GM12878 (cell line): ENCODE measurements at regions not wholly inside any gene's neighbourhood (a gene's known extent, or its start where the extent isn't known, plus 50 kb on each side); places are given as distances from the start of the nearest gene placed in this dataset.
"Not testable (repeated sequence)": the region's sequence is repeated elsewhere in the genome, so short reads cannot be mapped to it uniquely, and the experiment has no call there.

Experiments used
- ATAC-seq: fragments of 200-7000 bp; cut with Tn5 transposase; 3 replicates; pipeline ENCODE4 v1.9.1; 2020; ENCODE audit warnings: mild to moderate bottlenecking, moderate library complexity
- BruUV-seq: library from RNA; stranded (reverse); fragments of 400-500 nt; replicated peaks from 2 replicates; lab custom pipeline; 2021; lab: Mats Ljungman, UMichigan
- CTCF ChIA-PET: fragments of 300-600 bp; sonication (Branson Sonifier 250); formaldehyde crosslinking; extraction: SDS; loops from one replicate; lab custom pipeline; 2021; ENCODE audit warnings: inconsistent platforms; lab: Yijun Ruan, JAX
- POLR2A ChIA-PET: fragments of 350-600 bp; formaldehyde crosslinking; extraction: SDS; loops from one replicate; lab custom pipeline; 2021; ENCODE audit warnings: inconsistent platforms; lab: Charles Lee
- RAD21 ChIA-PET: fragments of 300-600 bp; sonication (Branson Sonifier 250); formaldehyde crosslinking; loops from one replicate; lab custom pipeline; 2023; ENCODE audit warnings: antibody characterized with exemption; ENCODE audit not compliant: unreplicated experiment; lab: Charles Lee
- SMC1A ChIA-PET: fragments of 300-600 bp; sonication (Branson Sonifier 250); formaldehyde crosslinking; loops from one replicate; lab custom pipeline; 2023; ENCODE audit not compliant: unreplicated experiment, uncharacterized antibody; lab: Charles Lee
- DNase-seq: peaks from one replicate; pipeline ENCODE4 v3.0.0-alpha.2; 2011; ENCODE audit warnings: low read depth, low spot score
- FAIRE-seq: peaks from 3 replicates; lab custom pipeline; 2011; peaks lifted over from hg19 to GRCh38; lab: Jason Lieb, UNC
- H2AFZ ChIP-seq: 2 replicates; pipeline ENCODE4 v1.6.0; 2011; ENCODE audit warnings: low read depth, low read length, control low read depth; ENCODE audit not compliant: control insufficient read depth
- H3K27ac ChIP-seq: 2 replicates; pipeline ENCODE4 v1.5.1; 2011; ENCODE audit warnings: control low read depth; ENCODE audit not compliant: control insufficient read depth, insufficient read depth
- H3K27me3 ChIP-seq, 2 experiments: replicated peaks in 1 of 2; 2 replicates each; pipeline versions ENCODE4 v1.6.0 to v1.6.1; 2011; ENCODE audit warnings: low read length in 1 of 2; ENCODE audit not compliant: control insufficient read depth in 2 of 2, insufficient read depth in 2 of 2
- H3K36me3 ChIP-seq, 2 experiments: 2 replicates each; pipeline ENCODE4 v1.5.1; 2011; ENCODE audit warnings: low read length in 1 of 2; ENCODE audit not compliant: control insufficient read depth in 2 of 2, insufficient read depth in 2 of 2
- H3K4me1 ChIP-seq: 2 replicates; pipeline ENCODE4 v1.6.1; 2011; ENCODE audit warnings: mild to moderate bottlenecking, low read length, moderate library complexity, mixed read lengths; ENCODE audit not compliant: control insufficient read depth, insufficient read depth
- H3K4me2 ChIP-seq: 2 replicates; pipeline ENCODE4 v1.6.0; 2011; ENCODE audit warnings: control low read depth; ENCODE audit not compliant: control insufficient read depth, insufficient read depth
- H3K4me3 ChIP-seq: fragments of 200-600 bp; sonication (generic); 2 replicates; pipeline ENCODE4 v1.5.1; 2016
- H3K79me2 ChIP-seq: 2 replicates; pipeline ENCODE4 v1.6.0; 2011; ENCODE audit warnings: low read length; ENCODE audit not compliant: control insufficient read depth, insufficient read depth
- H3K9ac ChIP-seq: 2 replicates; pipeline ENCODE4 v1.8.0; 2011; ENCODE audit warnings: low read length, control low read depth, mixed read lengths; ENCODE audit not compliant: control insufficient read depth, insufficient read depth
- H3K9me3 ChIP-seq: replicated peaks from 3 replicates; pipeline ENCODE4 v1.5.1; 2011; ENCODE audit warnings: mild to moderate bottlenecking, low read length; ENCODE audit not compliant: control insufficient read depth, insufficient read depth
- H4K20me1 ChIP-seq: 2 replicates; pipeline ENCODE4 v1.6.0; 2011; ENCODE audit not compliant: control insufficient read depth, insufficient read depth
- ASH2L ChIP-seq: fragments of 300-600, 200-600 bp; sonication (generic); IDR thresholded peaks from 2 replicates; pipeline ENCODE4 v1.6.1; 2017; ENCODE audit warnings: low read depth, mild to moderate bottlenecking, borderline replicate concordance
- ETV6 ChIP-seq, 2 experiments: fragments of 450-650 bp in 1 of 2; IDR thresholded peaks in 1 of 2; conservative IDR thresholded peaks in 1 of 2; 2 replicates each; pipeline ENCODE4 v1.6.1; 2014; ENCODE audit warnings: antibody characterized with exemption in 1 of 2, borderline replicate concordance in 1 of 2, low read depth in 1 of 2, mild to moderate bottlenecking in 1 of 2, moderate library complexity in 1 of 2
- EZH2 ChIP-seq: IDR thresholded peaks from 2 replicates; pipeline ENCODE4 v1.6.1; 2012; ENCODE audit warnings: low read depth, mild to moderate bottlenecking, control low read depth, inconsistent platforms, low read length, borderline replicate concordance; ENCODE audit not compliant: control insufficient read depth
- NRF1 ChIP-seq: conservative IDR thresholded peaks from 2 replicates; pipeline ENCODE4 v1.6.1; 2011; ENCODE audit warnings: mild to moderate bottlenecking, low read depth, low read length, improper control_type of control experiment
- PAX5 ChIP-seq: IDR thresholded peaks from 2 replicates; pipeline ENCODE4 v1.6.1; 2011; ENCODE audit warnings: low read depth, low read length, borderline replicate concordance
- RB1 ChIP-seq: fragments of 450-650 bp; formaldehyde crosslinking; IDR thresholded peaks from 2 replicates; pipeline ENCODE4 v1.6.1; 2017; ENCODE audit warnings: mild to moderate bottlenecking, borderline replicate concordance
- RELB ChIP-seq: fragments of 450-650 bp; IDR thresholded peaks from 2 replicates; pipeline ENCODE4 v1.6.1; 2017; ENCODE audit warnings: low read depth, mild to moderate bottlenecking, moderate library complexity
- ZNF274 ChIP-seq: IDR thresholded peaks from one replicate; pipeline ENCODE4 v1.8.0; 2011; ENCODE audit not compliant: insufficient read length, insufficient read depth
- WGBS: methylation state at CpG from one replicate; pipeline ENCODE4 v1.1.6; 2016; ENCODE audit warnings: low lambda C conversion rate; ENCODE audit not compliant: insufficient replicate concordance, insufficient coverage; ENCODE audit errors: missing lambda C conversion rate; 5-methylcytosine and 5-hydroxymethylcytosine counted together
- in situ Hi-C: fragments of 300-500 bp; cut with MboI; formaldehyde crosslinking; loops from 9 replicates; pipeline ENCODE4 v1.14.3; 2018; ENCODE audit warnings: mixed read lengths
- intact Hi-C: fragments of 100-400 bp; cut with micrococcal nuclease; formaldehyde crosslinking; loops from one replicate; pipeline ENCODE4 v1.14.2; 2022; ENCODE audit not compliant: unreplicated experiment

DNA sequence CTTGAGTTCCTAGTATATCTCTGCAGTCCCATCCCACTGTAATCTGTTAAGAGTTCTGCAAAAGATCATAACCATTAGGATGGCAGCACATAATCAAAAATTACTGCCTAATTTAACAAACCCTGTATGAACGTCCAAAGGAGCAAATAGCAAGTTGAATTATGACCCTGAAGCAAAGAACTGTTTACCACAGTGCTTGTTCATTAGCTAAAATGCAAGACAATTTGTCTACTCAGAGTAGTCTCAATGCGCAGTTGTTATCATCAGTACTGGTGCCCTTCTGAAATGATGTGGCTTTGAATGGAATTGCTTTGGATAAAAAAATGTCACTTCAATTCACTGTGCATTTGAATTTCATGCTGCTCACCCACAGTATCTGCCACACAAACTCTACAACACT is 817.0 kb downstream of the SORCS1 start:
- intact Hi-C loops (no loop called here), in situ Hi-C loops (no loop called here)
- no peak for TF ChIP-seq PAX5
- no peak for TF ChIP-seq ZNF274
- TF ChIP-seq RELB = no peak
- no peak for TF ChIP-seq RB1
- TF ChIP-seq EZH2 = no peak
- no peak for TF ChIP-seq NRF1
- TF ChIP-seq ETV6 (conservative IDR thresholded peaks at IDR 0.05 in 1 of 2, IDR thresholded peaks at IDR 0.05 in 1 of 2; ENCODE audit: borderline replicate concordance in 1 of 2, low read depth in 1 of 2) = no peak
- TF ChIP-seq ASH2L = no peak
- ChIA-PET SMC1A (no interaction called here), RAD21 (no interaction called here), CTCF (no interaction called here), POLR2A (no interaction called here)
- Histone ChIP-seq H3K27ac (no peak overlapping the region), H4K20me1 (no peaks in the 10 kb centered on the region), H3K9ac (no peak overlapping the region), H3K36me3 (no peaks in the 10 kb centered on the region), H3K27me3 (no peaks in the 10 kb centered on the region), H3K4me1 (no peaks in the 10 kb centered on the region), H2AFZ (no peak overlapping the region), H3K4me3 (no peak overlapping the region), H3K4me2 (no peak overlapping the region), H3K79me2 (no peaks in the 10 kb centered on the region), H3K9me3 (no peaks in the 10 kb centered on the region)
- DNase-seq (no peak), ATAC-seq (no peak), FAIRE-seq (no peak)
- WGBS = 28% methylated on average over 2 of the region's 2 CpGs
- BruUV-seq = no TSS peak

DNA sequence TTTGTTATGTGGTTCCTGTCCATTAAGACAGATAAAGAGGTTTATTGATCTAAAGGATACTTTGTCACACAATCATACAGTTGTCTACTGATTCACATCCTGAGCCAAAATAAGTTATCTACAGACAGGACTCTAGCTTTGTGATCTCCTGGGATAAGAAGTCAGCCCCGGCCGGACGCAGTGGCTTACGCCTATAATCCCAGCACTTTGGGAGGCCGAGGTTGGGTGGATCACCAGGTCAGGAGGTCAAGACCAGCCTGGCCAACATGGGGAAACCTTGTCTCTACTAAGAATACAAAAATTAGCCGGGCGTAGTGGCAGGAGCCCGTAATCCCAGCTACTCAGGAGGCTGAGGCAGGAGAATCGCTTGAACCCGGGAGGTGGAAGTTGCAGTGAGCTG is 821.0 kb downstream of the SORCS1 start:
- H3K4me1 ChIP-seq, RAD21 ChIA-PET, H3K4me3 ChIP-seq, intact Hi-C loops, H3K9me3 ChIP-seq, CTCF ChIA-PET, FAIRE-seq, H3K9ac ChIP-seq, H3K4me2 ChIP-seq, DNase-seq, H3K27me3 ChIP-seq, H2AFZ ChIP-seq, H3K27ac ChIP-seq, in situ Hi-C loops, H3K36me3 ChIP-seq, H3K79me2 ChIP-seq, ATAC-seq, POLR2A ChIA-PET, H4K20me1 ChIP-seq, BruUV-seq: not testable (repeated sequence)
- SMC1A ChIA-PET = interaction anchor here (1.0 kb wide), 1 partner anchor 14 kb away, joined by 3 read pairs; no protein-coding TSS in a partner anchor
- WGBS = 34% methylated on average over 10 of the region's 10 CpGs
